EH (cell line): ENCODE measurements at regions not wholly inside any gene's neighbourhood (a gene's known extent, or its start where the extent isn't known, plus 50 kb on each side); places are given as distances from the start of the nearest gene placed in this dataset.
"Not testable (repeated sequence)": the region's sequence is repeated elsewhere in the genome, so short reads cannot be mapped to it uniquely, and the experiment has no call there.

ENCODE experiments used
- DNase-seq: peaks from one replicate; pipeline ENCODE4 v3.0.0-alpha.2; 2015; ENCODE audit warnings: low read depth

DNA sequence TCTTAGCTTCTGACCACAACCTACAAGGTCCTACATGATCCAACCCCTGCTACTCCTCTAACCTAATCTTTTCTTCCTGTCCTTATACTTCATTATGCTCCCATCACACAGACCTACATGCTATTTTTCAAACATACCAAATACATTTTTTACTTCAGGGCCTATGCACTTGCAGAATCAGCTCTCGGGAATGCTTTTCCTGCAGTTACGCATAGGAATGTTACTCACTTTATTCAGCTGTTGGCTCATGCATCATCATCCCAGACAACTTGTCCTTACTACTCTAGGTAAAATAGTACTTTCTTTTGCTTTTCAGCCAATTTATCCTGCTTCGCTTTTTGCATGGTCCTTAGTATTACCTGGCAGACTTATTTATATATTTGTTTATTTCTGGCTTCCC, 105.6 kb downstream of the OXSM start:
- peak; percentile 58 for DNase-seq

DNA sequence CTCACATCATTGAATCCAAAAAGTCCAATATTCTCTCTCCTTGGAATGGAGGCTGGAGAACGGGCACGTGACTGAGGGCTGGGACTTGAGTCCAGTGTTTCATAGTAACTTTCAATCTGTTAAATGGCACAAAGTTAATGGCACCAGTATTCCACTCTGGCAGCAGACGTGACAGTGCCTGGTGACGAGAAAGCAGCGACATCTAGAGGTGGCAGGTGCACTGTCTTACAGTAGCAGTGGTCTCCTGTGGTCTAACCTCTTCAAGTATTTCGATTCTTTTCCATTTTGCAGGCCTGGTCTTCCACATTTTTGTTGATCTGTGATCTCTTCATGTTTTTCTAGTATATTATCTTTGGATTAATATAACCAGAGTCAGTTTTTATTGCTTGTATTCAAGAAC, 107.1 kb downstream of the OXSM start:
- DNase-seq, result peak; percentile 30

DNA sequence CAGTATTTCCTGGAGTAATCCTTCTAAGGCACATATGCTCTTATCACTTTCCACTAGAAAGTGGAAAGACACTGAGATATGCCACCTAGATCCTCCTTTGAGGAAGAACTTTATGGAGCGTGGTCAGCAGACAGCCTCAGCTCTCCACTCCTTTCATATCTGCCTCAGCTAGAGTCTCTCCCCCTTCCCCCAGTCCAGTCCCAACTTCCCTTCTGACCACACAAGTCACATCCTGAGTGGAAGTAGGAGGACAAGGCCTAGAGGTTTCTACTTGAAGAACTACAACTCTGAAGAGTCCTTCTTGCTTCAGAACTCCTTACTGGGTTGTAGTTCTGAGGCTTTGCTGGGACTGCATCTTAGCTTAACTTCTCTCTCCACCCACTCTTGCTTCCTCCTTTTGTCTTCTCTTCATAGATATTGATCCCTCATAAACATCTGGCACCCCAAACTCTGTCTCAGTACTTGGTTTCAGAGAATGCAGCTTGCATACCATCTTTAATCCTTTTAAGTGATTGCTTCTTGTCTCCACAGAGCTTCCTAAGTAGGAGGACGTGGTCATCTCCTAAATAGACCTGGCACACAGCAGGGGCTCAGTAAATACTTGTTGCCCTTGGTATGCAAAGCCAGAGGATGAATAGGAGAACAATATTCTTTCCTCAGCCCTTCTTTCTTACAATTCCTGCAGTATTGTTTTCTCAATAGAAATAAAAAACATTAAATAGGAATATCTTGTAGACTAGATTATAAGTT, 109.6 kb downstream of the OXSM start:
- DNase-seq, result no peak

DNA sequence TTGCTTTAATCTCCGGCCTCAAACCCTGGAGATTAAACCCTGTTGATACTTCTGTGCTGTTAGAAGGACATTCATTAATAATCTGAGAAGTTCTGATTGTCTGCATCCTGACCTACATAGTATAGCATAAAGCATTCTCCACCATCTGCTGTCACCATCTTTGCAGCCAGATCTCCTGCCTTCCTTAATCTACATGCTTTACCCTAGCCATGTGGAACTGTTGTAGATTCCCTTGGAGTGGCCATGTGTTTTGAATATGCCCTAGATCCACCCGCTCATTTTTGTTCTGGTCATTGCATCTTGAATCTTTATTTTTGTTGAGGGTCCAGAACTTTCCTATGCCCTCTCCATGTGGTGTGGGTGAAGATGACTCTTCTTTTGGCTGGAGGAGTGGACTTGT, 110.3 kb downstream of the OXSM start:
- no peak for DNase-seq

DNA sequence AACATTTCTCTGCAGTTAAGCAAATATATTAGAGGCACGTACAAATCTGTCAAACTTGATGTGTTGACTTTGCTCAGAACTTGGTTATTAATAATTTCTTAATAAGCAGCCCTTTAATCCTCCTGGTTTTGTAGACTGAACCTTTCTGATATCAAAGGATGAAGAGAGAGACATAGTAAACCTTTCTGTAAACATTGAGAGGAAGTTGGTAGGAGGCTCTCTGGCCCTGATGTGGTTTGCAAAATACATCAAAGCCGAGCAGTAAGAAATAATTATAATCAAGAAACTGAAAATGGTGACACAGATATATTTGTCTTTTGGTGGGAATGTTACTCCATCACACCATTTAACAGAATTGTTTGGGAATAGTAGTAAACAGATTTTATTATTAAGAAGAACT, 111.9 kb downstream of the OXSM start:
- DNase-seq, result no peak

DNA sequence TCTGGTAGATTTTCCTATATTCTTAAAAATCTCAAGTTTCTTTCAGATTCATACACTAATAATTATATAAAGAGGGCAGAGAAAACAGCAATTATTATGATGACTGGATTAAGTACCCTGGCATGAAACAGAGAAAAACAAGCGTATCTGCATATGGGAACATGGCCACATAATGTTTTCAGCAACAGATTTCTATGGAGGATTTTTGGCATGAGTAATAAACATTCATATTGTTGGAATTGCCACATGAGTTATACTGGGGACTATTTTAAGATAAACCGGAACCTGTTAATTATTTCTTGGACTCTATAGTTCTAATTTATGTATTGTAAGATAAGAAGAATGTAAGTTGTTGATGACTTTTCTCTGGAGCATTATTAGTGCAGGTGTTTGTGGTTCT, 112.7 kb downstream of the OXSM start:
- DNase-seq, result peak; percentile 3

DNA sequence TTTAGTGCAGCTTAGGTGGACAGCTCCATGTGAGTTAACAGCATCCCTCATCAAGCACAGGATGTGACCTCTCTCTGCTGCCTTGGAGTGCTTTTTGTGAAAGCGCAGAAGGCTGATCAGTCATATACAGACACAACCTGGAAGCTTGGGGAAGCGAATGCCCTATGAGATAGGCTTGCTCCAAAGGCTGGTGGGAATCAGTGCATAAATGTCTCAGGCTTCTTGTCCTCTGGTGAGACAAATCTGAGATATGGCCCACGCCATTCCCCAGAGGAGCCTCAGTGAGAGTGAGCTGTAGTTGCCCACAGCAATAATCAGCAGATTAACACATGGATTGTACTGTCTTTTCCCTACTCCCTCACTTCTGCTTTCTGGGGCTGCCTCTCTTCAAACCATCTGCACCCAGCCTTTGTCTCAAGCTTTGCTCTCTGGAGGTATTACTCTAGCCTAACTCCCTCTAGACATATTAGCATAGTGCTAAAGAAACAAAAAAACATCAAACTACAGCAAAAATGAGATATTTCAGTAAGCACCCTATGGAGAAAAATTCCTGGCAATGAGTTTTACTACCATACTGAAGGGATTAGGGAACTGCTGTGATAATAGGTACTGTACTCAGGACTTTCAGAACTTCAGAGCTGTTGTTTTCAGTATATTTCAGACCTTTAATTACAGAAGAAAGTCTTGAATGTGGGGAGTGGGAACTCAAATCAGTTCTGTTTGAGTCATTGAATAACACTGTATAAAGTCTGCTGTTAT, 113.7 kb downstream of the OXSM start:
- no peak for DNase-seq

DNA sequence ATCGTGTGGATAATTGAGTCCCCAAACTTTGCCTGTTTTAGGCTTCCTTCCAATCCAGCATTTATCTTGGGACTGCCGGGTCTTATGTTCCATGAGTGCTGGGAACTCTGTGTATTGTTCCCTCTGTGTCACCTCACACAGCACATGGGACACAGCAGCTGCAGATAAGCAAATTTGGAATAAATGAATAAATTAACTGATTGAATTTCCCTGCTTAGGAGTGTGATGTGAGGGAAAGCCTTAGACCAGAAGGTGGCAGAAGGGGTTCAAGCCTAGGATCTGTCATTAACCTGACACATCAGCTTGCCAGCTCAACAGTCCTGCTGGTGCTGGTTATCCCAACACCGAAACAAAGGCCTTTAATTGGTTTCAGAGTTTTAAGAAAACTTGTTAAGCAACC, 114.3 kb downstream of the OXSM start:
- DNase-seq, result no peak

DNA sequence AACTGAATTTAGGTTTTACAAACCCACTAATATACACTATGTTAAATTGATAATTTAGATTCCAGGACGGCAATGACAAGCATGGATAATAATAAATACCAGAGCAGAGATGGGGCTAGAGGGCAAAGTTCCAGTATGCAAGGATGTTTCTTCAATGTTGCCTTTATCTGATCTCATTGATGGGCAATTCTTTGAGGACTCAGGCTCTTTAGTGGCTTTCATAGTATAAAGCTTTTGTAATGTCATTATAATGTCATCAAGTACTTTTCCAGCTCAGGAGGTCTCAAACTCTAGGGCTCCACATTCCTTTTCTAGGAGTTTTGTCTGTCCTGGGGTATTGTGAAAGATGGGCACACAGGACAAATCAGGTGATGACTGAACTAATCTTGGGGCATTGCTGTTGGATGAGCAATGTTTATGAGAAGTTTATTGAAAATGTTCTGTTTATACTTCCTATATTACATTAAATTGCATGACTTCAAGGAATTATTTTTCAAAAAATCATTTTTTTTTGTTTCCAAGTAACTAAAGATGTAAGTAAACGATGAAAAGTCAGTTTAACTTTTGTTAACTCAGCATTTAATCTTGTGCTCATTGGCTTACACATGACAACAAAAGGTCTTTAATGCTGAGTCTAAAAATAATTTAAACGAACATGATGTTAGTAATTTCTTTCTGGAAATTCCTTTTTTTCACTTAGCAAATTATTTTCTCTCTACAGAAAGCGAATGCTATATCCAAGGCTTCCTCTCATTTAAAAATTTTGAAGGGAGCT, 116.4 kb downstream of the OXSM start:
- DNase-seq, result no peak

DNA sequence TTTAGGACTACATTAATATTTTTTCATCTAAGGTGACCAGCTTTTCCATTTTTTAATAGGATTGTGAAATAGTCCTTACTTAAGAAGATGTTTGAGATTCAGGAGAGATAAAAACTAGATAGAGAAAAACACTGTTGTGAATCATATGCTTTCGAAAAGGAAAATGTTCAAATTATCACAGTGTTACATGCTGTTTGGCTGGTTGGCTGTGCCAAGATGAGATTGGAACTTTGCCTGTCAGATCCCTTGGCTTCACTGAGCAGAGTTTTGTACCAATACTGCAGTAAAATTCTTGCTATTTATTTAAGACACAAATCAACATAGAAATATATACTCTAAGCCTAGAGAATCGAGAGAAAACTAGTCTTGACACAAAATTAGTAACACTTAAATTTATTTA, 117.2 kb downstream of the OXSM start:
- DNase-seq, result no peak

DNA sequence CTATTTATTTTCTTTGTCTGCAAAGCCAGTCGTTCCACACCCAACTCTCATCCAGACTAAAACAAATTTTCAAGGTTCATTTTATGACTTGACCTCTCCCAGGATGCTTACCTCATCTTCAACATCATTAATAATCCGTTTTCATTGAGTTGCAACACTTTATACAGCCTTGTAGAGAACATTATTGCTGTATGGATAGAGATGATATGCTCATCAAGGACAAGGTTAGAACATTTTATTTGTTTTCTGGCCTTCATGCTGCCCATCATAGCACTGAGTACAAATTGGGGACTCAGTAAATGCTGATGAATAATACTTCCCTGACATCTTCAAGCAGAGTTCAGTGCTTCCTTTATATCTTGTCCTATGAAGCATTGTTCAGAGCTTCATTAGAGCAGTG, 120.2 kb downstream of the OXSM start:
- DNase-seq, result no peak

DNA sequence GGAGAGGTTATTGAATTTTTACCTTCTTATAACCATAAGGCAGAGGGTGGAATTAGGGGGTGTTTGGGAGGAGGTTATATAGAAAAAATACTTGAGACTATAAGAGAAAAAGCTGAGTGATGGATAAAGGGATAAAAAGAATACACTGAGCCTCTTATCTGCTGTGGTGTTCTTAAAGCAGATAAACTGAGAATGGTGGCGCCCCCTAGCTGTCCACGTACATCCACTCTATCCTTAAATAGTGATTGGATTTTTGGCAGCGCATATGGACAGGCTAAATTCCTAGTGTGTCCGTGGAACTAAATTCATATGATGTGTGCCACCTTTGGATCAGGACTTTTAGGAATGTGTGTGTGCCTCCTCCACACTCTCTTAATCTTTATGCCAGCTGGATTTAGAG, 121.1 kb downstream of the OXSM start:
- DNase-seq, result peak; percentile 23

DNA sequence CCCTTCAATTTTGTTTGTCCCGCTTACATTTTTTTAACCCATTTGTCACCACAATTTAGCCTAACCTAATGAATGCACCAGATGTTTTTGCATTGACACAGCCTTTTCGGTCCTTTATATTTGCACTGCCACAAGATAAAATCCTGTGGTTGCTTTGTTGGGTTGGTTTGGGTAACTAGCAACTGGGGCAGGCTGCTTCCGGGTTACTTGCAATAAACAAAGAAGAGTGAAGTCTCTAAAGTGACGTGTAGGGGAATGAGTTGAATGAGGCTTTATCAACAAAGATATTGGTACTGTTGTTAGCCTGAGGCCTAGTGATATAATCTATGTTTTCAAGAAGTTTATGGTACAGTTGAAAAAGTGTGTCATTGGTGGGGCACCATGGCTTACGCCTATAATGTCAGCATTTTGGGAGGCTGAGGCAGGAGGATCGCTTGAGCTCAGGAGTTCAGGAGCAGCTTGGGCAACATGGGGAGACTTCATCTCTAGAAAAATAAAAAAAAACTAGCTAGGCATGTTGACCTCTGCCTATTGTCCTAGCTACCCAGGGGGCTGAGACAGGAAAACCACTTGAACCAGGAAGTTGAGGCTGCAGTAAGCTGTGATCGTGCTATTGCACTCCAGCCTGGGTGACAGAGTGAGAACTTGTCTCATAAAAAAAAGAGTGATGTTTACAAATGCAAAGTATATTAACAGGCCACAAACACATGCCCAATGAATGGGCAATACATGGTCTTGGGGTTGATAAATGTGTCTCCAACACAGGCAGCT, 121.8 kb downstream of the OXSM start:
- no peak for DNase-seq

DNA sequence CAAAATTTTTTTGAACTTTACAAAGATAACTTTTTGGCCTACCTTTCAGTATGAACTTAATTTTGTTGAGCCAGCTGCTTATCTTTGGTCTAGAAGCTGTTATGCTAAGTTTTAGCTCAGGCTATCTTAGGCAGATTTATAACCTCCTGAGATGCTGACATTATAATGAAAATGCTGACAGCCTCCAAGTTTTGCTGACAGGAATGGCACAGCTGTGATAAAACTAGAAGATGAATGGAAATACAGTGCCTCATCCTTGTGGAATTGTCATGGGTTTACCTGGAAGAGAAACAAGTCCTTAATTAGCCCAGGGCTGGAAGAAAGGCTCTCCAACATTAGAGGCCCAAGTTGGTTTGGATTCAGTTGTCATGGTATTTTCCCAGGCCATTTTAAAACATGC, 123.3 kb downstream of the OXSM start:
- DNase-seq, result no peak

DNA sequence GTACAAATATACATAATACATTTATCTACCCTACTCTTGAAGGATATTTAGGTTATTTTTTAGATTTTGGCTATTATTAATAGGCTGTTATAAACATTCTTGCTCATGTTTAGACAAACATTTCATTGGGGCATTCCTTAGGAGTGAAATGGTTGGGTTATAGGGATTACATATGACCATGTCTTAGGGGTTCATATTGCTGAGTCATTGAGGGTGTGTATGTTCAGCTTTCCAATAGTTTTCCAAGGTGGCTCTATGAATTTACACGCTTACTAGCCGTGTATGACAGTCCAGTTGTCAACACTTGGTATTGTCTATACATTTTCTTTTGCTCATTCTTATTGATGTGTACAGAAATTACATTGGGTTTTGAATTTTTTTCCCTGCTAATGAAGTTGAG, 125.8 kb downstream of the OXSM start:
- no peak for DNase-seq

DNA sequence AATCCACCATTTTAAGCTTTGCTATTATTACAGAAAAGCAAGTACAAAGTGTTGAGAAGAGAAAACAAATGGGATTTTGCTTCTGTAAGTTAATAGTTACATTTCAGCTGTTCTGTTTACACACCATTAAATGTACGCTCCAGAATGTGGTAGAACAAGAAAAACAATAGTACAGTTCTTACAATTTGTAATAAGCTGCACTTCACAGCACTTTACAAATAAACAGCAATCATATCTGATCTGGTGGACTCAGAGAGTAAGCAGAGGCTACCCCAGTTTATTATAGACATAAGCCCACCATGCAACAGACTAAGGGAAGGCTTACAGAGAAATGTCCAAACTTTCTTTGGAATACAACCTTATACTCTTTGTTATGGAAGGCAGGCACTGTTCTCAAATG, 126.4 kb downstream of the OXSM start:
- DNase-seq, result no peak

DNA sequence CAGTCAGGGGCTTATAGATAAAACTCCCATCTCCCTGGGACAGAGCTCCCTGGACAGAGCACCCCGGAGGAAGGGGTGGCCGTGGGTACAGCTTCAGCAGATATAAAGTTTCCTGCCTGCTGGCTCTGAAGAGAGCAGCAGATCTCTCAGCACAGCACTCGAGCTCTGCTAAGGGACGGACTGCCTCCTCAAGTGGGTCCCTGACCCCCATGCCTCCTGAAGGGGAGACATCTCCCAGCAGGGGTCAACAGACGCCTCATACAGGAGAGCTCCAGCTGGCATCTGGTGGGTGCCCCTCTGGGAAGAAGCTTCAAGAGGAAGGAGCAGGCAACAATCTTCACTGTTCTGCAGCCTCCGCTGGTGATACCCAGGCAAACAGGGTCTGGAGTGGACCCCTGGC, 142.1 kb downstream of the OXSM start:
- DNase-seq, result not testable (repeated sequence)

DNA sequence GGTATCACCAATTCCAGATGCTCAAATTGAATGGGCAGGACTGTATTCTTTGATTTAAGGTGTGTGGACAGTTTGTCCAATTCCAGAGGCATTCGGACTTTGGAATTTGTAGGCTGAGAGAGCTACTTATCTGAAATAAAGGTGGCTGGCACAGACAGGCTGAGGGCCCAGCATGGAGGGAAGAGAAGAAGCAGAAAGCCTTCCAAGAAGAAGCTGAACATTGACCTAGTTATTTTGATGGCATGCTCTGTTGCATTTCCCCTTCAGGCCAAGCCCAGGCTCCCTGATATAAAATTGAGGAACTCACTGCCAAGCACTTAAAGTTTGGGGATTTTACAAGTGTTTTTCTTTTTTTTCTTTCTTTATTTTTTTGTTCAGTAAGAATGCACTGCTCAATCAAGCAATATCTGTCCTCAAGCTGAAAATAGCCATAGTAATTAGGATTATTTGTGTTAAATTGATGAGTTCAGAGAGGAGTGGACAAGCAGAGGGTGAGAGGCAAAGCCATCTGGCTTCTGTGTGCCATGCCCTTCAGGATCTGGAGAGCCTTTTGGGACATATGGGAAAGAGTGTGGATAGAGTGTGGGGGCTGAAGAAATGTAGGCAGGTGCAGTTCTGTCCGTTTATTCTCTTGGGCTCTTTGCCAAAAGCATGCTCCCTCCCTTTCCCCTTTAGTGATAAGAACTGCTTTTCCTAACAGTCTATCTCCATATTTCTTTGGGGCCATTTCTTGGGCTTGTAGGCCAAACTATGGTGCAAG, 148.9 kb downstream of the OXSM start:
- DNase-seq, result no peak

DNA sequence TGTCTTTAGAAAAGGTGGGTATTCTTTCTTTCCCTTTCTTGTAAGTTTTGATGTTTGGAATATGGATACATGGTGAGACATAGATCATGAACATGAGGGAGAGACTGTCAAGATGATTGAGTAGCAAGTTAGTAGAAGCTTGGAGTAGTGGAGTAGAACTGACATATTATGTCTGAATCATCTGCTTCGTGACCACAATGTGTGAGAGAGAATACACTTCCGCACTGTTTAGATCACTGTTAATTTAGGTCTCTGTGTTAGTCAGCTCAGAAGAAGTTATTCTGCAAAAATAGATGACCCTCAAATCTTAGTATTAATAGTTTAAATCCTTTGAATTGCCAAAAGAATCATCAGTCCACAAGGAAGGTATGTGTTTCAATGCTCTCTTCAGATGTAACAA, 151.0 kb downstream of the OXSM start:
- DNase-seq, result no peak

DNA sequence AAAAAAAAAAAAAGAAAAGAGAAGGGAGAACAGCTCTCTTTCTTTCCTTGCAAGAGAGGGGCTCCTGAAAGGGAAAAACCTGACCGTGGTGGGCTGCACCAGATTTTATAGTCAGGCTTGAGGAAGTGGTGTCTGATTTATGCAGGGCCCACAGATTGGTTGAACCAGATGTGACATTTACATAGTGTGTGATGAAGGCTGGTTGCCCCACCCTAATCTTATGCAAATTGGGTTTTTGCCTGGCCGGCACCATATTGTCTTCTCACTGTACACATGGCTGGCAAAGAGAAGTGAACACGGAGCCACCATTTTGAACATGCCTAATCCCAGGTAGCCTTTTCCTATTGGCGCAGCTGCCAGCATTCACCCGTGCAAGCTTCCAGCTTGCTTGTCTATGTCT, 154.4 kb downstream of the OXSM start:
- no peak for DNase-seq

DNA sequence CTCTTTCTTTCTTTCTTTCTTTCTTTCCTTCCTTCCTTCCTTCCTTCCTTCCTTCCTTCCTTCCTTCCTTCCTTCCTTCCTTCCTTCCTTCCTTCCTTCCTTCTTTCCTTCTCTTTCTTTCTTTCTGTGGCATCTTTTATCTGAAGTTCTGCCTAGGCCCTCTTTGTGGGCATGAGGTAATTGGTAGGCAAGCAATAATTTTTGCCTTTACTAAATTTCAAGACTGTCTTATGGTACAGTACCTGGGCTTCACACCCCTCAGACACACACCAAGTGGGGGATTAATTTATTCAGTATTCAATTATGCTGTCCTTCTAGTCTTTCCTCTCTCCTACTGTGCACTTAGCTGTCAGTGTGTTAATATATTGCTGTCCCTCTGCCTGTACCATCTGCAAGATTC, 155.5 kb downstream of the OXSM start:
- DNase-seq, result no peak

DNA sequence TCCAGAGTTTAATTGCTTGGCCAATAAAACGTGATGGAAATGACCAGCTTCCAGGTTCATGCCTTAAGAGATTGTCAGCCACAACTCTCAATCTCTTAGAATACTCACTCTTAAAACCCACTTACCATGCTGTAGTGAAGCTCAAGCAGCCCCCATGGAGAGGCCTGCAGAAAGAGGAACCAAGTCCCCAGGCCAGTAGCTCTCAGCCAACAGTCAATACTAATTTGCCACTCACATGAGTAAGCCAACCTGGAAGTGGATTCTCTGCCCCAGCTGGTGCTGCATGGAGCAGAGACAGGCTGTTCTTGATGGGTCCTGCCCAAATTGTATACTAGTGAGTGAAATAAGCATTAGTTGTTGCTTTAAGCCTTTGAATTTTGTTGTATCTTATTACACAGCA, 155.9 kb downstream of the OXSM start:
- DNase-seq, result no peak
